ENCODE measurements at regions not wholly inside any gene's neighbourhood (a gene's known extent, or its start where the extent isn't known, plus 50 kb on each side); places are given as distances from the start of the nearest gene placed in this dataset.

- H3K9me3 ChIP-seq: no peaks in the 10 kb centered on the region
- H3K4me3 ChIP-seq: no peak overlapping the region
- no peak for DNase-seq
- no peaks in the 10 kb centered on the region for H3K4me1 ChIP-seq
- ATAC-seq: no peak
- H3K36me3 ChIP-seq: no peaks in the 10 kb centered on the region
- intact Hi-C loops (cut with DNase I): no loop called here
- H3K27me3 ChIP-seq: no peaks in the 10 kb centered on the region
- TF ChIP-seq, protein P1, sequence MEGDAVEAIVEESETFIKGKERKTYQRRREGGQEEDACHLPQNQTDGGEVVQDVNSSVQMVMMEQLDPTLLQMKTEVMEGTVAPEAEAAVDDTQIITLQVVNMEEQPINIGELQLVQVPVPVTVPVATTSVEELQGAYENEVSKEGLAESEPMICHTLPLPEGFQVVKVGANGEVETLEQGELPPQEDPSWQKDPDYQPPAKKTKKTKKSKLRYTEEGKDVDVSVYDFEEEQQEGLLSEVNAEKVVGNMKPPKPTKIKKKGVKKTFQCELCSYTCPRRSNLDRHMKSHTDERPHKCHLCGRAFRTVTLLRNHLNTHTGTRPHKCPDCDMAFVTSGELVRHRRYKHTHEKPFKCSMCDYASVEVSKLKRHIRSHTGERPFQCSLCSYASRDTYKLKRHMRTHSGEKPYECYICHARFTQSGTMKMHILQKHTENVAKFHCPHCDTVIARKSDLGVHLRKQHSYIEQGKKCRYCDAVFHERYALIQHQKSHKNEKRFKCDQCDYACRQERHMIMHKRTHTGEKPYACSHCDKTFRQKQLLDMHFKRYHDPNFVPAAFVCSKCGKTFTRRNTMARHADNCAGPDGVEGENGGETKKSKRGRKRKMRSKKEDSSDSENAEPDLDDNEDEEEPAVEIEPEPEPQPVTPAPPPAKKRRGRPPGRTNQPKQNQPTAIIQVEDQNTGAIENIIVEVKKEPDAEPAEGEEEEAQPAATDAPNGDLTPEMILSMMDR (IDR thresholded peaks at IDR 0.05): no peak
- H3K27ac ChIP-seq: no peak overlapping the region
Measured at GRCh38 chr14:42011221-42011620, 404.5 kb downstream of the LRFN5 start.

DNA sequence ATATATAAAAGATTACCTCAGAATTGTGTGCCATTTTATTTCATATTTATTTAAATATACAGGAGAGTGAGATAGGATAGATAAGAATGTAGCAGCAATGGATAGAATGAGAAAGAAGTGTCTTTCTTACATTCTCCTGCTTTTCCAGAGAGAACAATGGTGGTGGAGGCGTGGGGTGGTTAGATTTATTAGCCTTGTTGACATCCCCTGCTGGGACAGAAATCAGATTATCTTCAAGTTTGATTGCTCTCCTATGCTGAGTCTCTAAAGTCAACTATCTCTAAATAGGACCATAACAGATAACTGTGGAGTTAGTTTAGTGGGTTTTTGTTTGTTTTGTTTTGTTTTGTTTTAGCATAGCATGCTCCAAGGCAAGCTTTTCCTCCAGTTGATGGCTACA lies 397.6 kb downstream of the LRFN5 start:
- Histone ChIP-seq H3K4me3 (no peak overlapping the region), H3K9me3 (no peaks in the 10 kb centered on the region), H3K27ac (no peak overlapping the region), H3K36me3 (no peaks in the 10 kb centered on the region), H3K27me3 (no peaks in the 10 kb centered on the region), H3K4me1 (no peaks in the 10 kb centered on the region)
- TF ChIP-seq, protein P1 (IDR thresholded peaks at IDR 0.05): no peak
- intact Hi-C loops (cut with DNase I): no loop called here
- no peak for ATAC-seq
- no peak for DNase-seq

DNA sequence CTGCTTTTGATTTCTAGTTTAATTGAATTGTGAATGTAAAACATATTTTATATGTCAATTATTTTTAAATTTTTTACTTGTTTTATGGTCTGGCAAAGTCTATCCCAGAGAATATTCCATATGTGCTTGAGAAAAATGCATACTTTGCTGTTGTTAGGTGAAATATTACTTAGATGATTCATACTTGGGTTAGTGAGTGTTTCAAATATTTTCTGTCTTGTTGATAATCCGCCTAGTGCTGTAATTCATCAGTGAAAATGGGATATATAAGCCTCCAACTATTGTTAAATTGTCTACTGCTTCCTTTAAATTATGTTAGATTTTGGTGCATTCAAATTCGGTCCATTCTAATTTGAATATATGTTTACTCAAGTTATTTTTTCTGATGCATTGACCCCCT lies 395.5 kb downstream of the LRFN5 start:
- no peak overlapping the region for H3K4me3 ChIP-seq
- ATAC-seq (no peak), DNase-seq (no peak)
- H3K4me1 ChIP-seq: no peaks in the 10 kb centered on the region
- no peaks in the 10 kb centered on the region for H3K9me3 ChIP-seq
- TF ChIP-seq, protein P1 (IDR thresholded peaks at IDR 0.05): no peak
- H3K36me3 ChIP-seq: no peaks in the 10 kb centered on the region
- H3K27me3 ChIP-seq: no peaks in the 10 kb centered on the region
- H3K27ac ChIP-seq: no peak overlapping the region
- intact Hi-C loops (cut with DNase I): no loop called here

DNA sequence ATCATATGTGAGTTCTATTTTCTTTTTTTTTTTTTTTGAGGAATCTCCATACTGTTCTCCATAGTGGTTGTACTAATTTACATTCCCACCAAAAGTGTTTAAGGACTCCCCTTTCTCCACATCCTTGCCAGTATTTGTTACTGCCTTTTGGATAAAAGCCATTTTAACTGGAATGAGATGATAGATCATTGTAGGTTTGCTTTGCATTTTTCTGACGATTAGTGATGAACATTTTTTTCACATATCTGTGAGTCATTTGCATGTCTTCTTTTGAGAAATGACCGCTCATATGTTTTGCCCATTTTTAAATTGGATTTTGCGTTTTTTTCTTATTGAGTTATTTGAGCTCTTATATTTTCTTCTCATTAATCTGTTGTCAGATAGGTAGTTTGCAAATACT lies 394.8 kb downstream of the LRFN5 start:
- TF ChIP-seq, protein P1 (IDR thresholded peaks at IDR 0.05): no peak
- DNase-seq: no peak
- H3K9me3 ChIP-seq: no peaks in the 10 kb centered on the region
- H3K4me1 ChIP-seq: no peaks in the 10 kb centered on the region
- no peak for ATAC-seq
- H3K27me3 ChIP-seq: no peaks in the 10 kb centered on the region
- intact Hi-C loops (cut with DNase I): no loop called here
- H3K4me3 ChIP-seq: no peak overlapping the region
- H3K27ac ChIP-seq: no peak overlapping the region
- no peaks in the 10 kb centered on the region for H3K36me3 ChIP-seq

DNA sequence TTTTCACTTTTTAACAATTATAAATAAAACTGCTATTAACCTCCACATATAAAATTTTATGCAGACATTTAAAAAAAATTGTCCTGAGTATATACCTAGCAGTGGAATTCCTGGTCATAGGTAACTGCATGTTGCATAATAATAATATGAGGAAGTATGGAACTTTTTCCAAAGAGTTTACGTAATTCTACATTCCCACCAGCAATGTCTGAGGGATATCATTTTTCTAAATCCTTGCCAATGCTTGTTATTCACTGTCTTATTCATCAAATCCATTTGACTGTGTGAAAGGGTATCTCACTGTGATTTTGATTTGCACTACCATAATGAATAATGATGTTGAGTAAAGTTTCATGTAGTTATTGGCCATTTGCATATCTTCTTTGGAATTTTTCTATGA lies 393.8 kb downstream of the LRFN5 start:
- intact Hi-C loops (cut with DNase I): no loop called here
- TF ChIP-seq, protein P1 (IDR thresholded peaks at IDR 0.05): no peak

More for the DNA sequence above, 393.8 kb downstream of the LRFN5 start:
- Histone ChIP-seq H3K36me3 (no peaks in the 10 kb centered on the region), H3K27ac (no peak overlapping the region), H3K4me1 (no peaks in the 10 kb centered on the region), H3K27me3 (no peaks in the 10 kb centered on the region), H3K9me3 (no peaks in the 10 kb centered on the region), H3K4me3 (no peak overlapping the region)
- no peak for ATAC-seq
- no peak for DNase-seq
